AG09309 (cell line): ENCODE measurements at regions not wholly inside any gene's neighbourhood (a gene's known extent, or its start where the extent isn't known, plus 50 kb on each side); places are given as distances from the start of the nearest gene placed in this dataset.

Source experiments
- DNase-seq: peaks from one replicate; pipeline ENCODE4 v3.0.0-alpha.2; 2010; ENCODE audit warnings: low read depth
- H3K4me3 ChIP-seq: 2 replicates; pipeline ENCODE4 v1.5.1; 2011; ENCODE audit warnings: mild to moderate bottlenecking, low read depth, low read length, moderate library complexity; ENCODE audit not compliant: control insufficient read depth
- TF ChIP-seq, protein P1 (sequence below): IDR thresholded peaks from 2 replicates; pipeline ENCODE4 v1.5.1; 2011; ENCODE audit warnings: mild to moderate bottlenecking, low read depth, low read length, inconsistent platforms; ENCODE audit not compliant: insufficient read depth, control insufficient read depth; ENCODE audit errors: missing control alignments

DNA sequence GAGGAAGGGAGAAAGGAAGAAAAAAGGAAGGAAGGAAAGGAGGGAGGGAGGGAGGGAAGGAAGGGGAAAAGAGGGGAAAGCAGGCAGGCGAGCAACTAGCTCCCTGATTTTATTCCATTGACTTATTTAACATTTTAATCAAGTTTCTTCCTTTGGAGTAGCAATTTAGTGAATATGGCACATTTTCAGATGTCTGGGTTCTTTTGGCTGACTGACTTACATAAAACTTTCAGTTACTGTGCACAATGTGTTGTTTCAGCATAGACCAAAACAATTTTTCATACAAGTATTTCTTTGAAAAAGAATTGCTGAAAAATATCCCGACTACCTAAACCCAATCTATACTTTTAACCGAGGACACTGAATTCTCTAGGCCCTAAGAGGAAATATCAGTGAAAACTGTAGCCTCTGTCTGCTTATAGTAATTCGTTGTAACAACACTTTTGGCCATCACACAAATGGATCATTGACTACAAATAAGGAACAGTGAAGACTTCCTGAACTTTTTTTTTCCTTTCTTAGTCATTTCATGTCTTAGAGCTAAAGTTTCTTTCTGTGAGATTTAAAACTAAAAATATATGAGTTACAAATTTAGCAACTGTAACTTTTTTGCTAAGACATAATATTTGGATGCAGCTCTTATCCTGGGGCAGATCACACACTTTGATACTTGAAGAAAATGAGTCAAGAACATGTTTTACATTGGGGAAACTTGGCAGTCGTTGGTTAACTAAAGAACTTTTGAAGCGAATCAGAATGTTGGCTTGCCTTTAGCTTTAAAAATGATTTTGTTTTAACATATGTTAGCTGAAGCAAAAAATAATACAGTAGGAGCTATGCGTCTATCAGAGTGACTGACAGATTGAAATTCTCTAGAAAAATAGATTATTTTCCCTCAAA, 79.6 kb downstream of the SOX2 start:
- no peak overlapping the region for H3K4me3 ChIP-seq
- TF ChIP-seq, protein P1, sequence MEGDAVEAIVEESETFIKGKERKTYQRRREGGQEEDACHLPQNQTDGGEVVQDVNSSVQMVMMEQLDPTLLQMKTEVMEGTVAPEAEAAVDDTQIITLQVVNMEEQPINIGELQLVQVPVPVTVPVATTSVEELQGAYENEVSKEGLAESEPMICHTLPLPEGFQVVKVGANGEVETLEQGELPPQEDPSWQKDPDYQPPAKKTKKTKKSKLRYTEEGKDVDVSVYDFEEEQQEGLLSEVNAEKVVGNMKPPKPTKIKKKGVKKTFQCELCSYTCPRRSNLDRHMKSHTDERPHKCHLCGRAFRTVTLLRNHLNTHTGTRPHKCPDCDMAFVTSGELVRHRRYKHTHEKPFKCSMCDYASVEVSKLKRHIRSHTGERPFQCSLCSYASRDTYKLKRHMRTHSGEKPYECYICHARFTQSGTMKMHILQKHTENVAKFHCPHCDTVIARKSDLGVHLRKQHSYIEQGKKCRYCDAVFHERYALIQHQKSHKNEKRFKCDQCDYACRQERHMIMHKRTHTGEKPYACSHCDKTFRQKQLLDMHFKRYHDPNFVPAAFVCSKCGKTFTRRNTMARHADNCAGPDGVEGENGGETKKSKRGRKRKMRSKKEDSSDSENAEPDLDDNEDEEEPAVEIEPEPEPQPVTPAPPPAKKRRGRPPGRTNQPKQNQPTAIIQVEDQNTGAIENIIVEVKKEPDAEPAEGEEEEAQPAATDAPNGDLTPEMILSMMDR: no peak
- DNase-seq: no peak

DNA sequence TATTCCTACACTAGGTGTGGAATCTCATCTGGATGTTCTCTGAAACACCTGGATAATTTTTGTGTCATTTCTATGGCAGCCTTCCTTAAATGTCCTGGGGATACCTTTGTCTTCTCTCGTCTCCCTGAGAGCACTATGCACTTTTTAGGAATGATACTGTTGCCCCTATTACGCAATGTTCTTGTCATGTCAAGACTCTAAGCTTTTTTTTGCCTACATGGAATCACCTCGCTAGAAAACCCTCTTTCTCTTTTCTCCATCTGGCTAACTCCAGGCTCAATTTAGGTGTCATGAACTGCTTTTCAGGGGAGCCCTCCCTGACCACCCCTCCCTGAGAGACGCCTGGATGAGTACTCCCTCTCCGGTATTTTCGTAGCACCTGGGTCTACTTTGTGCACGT, 81.3 kb downstream of the SOX2 start:
- no peak overlapping the region for H3K4me3 ChIP-seq
- TF ChIP-seq, protein P1: no peak
- DNase-seq: no peak

DNA sequence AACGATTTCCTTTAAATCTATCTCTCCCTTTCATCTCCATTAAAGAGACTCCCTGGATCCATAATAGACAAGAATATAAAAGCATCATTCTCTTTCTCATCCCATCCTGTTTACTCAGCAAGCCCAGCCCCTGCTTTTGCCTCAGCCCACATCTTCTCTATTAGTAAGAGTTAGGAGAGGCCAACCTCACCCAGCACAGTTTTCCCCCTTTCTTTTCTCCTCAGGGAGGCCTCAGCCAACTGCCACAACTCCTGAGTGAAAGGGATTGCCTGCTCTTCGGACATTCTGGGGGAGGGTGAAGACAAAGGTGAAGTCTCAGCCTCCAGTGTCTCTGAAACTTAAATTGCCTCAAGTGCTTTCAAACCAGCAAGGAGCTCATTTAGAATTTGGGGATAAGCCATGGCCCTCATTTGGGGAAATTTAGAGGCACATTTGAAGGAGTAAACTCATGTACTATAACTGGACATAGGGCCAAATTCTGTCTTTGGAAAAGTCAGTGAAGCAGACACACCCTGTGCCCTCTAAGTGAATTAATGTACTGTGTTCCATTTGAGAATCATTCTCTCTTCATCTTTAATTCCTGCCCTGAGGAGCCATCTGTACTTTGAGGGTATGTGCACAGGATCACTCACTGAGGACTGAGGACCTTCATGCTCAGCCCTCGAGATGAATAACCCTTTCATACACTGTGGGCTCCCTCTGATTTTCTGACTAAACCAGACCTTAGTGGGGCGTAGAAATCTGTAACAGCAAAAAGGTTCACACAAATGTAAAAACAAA, 82.5 kb downstream of the SOX2 start:
- H3K4me3 ChIP-seq: no peak overlapping the region
- DNase-seq: no peak
- TF ChIP-seq, protein P1: no peak

DNA sequence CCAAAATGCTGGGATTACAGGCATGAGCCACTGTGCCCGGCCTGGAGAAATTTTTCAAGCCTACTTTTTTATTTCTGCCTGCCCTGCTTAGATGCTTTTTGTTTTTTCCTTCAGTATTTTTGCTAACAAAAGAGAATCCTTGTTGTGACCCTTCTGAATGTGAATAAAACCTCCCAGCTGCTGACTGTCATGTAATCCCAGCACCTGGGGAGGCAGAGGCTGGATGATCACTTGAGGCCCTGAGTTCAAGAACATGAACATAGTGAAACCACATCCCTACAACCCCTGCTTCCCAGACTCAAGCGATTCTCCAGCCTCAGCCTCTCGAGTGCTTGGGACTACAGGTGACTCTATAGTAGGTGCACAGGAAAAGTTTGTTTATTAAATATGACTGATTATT, 84.9 kb downstream of the SOX2 start:
- TF ChIP-seq, protein P1: no peak
- no peak overlapping the region for H3K4me3 ChIP-seq
- no peak for DNase-seq

DNA sequence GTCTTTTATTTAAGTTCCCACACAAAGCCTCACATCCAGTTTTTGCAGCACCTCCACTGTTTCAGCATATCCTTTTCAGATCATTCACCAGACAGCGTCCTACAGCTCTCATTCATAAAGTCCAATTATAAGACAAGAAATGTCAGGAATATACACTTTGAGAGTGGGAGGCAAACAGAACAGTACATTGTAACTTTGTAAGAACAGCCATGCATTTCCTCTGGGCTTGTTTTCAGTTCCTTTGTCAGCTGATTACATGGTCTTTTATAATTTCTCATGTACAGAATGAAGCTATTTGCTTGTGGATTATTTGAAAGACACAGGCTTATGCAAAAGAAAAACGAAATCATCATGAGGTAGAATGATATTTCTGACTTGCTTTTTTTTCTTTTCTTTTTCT, 85.7 kb downstream of the SOX2 start:
- TF ChIP-seq, protein P1: no peak

DNA sequence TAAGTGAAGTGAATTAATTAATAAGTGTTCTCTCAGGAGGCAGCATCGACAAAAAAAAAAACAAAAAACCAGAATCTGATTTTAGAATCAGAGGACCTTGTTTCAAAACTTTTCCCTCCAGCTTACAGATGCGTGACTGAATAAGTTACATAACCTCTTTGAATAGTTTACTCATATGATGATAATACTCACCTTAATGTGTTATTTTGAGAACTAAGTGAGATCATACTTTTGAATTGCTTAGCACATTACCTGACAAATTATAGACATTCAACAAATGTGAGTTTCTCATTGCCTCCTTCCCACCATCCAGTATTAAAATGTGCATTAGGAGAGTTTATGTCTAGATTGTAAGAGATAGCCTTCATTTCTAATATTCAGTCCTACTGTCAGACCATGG, 94.0 kb downstream of the SOX2 start:
- H3K4me3 ChIP-seq: no peak overlapping the region
- no peak for DNase-seq
- TF ChIP-seq, protein P1: no peak

More for the DNA sequence above, 85.7 kb downstream of the SOX2 start:
- H3K4me3 ChIP-seq: no peak overlapping the region
- DNase-seq: no peak
